Bone marrow (tissue), 2 donors: ENCODE measurements at regions not wholly inside any gene's neighbourhood (a gene's known extent, or its start where the extent isn't known, plus 50 kb on each side); places are given as distances from the start of the nearest gene placed in this dataset.
"Not testable (repeated sequence)": the region's sequence is repeated elsewhere in the genome, so short reads cannot be mapped to it uniquely, and the experiment has no call there.

Source experiments
- DNase-seq, 2 donors: peaks; one replicate each; lab custom pipeline; 2025; lab: John Stamatoyannopoulos, UW

GRCh38 chr12:91667694-91668093 lies 478.0 kb downstream of the BTG1 start:
- no peak for DNase-seq

- DNase-seq, result no peak
These were observed 481.1 kb upstream of the DCN start for GRCh38 chr12:91663744-91664143.

- DNase-seq, result no peak
These were observed 480.7 kb upstream of the DCN start for GRCh38 chr12:91663310-91663709.

- DNase-seq, result no peak
These were observed 479.4 kb upstream of the DCN start for GRCh38 chr12:91662021-91662420.

GRCh38 chr12:91657032-91657431 lies 474.4 kb upstream of the DCN start:
- no peak for DNase-seq

GRCh38 chr12:91655966-91656365 lies 473.3 kb upstream of the DCN start:
- DNase-seq, result no peak

GRCh38 chr12:91654087-91654486 lies 471.5 kb upstream of the DCN start:
- DNase-seq, result no peak

- DNase-seq, result no peak
These were observed 469.1 kb upstream of the DCN start for GRCh38 chr12:91651728-91652127.

GRCh38 chr12:91643763-91644162 lies 461.1 kb upstream of the DCN start:
- DNase-seq, result no peak

- DNase-seq, result no peak
These were observed 457.4 kb upstream of the DCN start for GRCh38 chr12:91640021-91640420.

- DNase-seq, result no peak
These were observed 456.7 kb upstream of the DCN start for GRCh38 chr12:91639327-91639726.

GRCh38 chr12:91637789-91638624 lies 455.4 kb upstream of the DCN start:
- no peak for DNase-seq

- DNase-seq, result no peak
These were observed 454.1 kb upstream of the DCN start for GRCh38 chr12:91636721-91637120.

- not testable (repeated sequence) for DNase-seq
These were observed 451.7 kb upstream of the DCN start for GRCh38 chr12:91634386-91634713.

GRCh38 chr12:91633734-91634357 lies 451.2 kb upstream of the DCN start:
- no peak for DNase-seq

GRCh38 chr12:91633206-91633605 lies 450.6 kb upstream of the DCN start:
- no peak for DNase-seq

GRCh38 chr12:91632042-91632786 lies 449.6 kb upstream of the DCN start:
- no peak for DNase-seq

GRCh38 chr12:91630596-91631293 lies 448.1 kb upstream of the DCN start:
- no peak for DNase-seq

GRCh38 chr12:91630083-91630482 lies 447.5 kb upstream of the DCN start:
- no peak for DNase-seq

GRCh38 chr12:91629440-91629839 lies 446.8 kb upstream of the DCN start:
- no peak for DNase-seq

GRCh38 chr12:91628656-91629055 lies 446.0 kb upstream of the DCN start:
- no peak for DNase-seq

- DNase-seq, result no peak
These were observed 444.6 kb upstream of the DCN start for GRCh38 chr12:91627225-91627624.
